SK-N-MC (cell line): ENCODE measurements at regions not wholly inside any gene's neighbourhood (a gene's known extent, or its start where the extent isn't known, plus 50 kb on each side); places are given as distances from the start of the nearest gene placed in this dataset.

Source experiments
- EZH2 ChIP-seq: fragments of 200-600 bp; sonication (generic); IDR thresholded peaks from one replicate; pipeline ENCODE4 v1.6.1; 2017; ENCODE audit warnings: antibody characterized with exemption
- FOXP2 ChIP-seq: optimal IDR thresholded peaks from 2 replicates; pipeline ENCODE3; 2011; ENCODE audit warnings: mild to moderate bottlenecking, moderate library complexity; ENCODE audit not compliant: insufficient read depth; ENCODE audit errors: extremely low read length, control extremely low read depth
- POLR2AphosphoS5 ChIP-seq: IDR thresholded peaks from 2 replicates; pipeline ENCODE4 v1.6.1; 2012; ENCODE audit warnings: mild to moderate bottlenecking, low read depth, low read length, borderline replicate concordance

DNA sequence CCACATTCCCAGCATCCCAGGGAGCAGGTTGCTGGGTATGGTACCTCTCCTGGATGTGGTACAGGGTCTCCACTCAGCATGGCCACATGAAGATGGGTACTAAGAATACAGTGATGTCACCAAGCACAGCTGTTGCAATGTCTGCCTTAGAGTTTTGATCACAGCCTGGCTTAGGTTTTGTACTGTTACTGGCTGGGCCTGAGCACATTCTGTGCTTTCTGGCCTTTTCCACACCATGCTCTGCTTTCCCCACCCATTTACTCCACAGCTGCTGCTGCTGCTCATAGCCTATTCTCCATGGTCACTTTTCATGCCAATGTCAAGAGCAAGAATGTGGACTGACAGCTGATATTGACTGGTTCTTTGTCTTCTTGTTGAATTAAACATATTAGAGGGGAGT, 481.9 kb downstream of the ARHGEF28 start:
- no peak for TF ChIP-seq EZH2
- TF ChIP-seq POLR2AphosphoS5 = no peak
- no peak for TF ChIP-seq FOXP2
